Esophagus muscularis mucosa (tissue), 4 donors: ENCODE measurements at regions not wholly inside any gene's neighbourhood (a gene's known extent, or its start where the extent isn't known, plus 50 kb on each side); places are given as distances from the start of the nearest gene placed in this dataset.

Experiments used
- CTCF ChIP-seq, 3 experiments: fragments of 200-600 bp in 2 of 3; fragments of 450-650 bp in 1 of 3; sonication (generic) in 2 of 3; IDR thresholded peaks; one replicate each; pipeline ENCODE4 v1.5.1; 2017 to 2019; ENCODE audit warnings: antibody characterized with exemption in 3 of 3, mild to moderate bottlenecking in 2 of 3, moderate library complexity in 1 of 3
- EP300 ChIP-seq: sonication (generic); formaldehyde crosslinking; IDR thresholded peaks from one replicate; pipeline ENCODE4 v1.6.1; 2017; ENCODE audit warnings: antibody characterized with exemption
- POLR2A ChIP-seq: fragments of 450-650 bp; IDR thresholded peaks from one replicate; pipeline ENCODE4 v1.6.1; 2017; ENCODE audit warnings: antibody characterized with exemption, moderate library complexity, mild to moderate bottlenecking, low read depth

GRCh38 chr15:95972041-95972553, 358.4 kb upstream of the NR2F2 start:
- TF ChIP-seq CTCF (IDR thresholded peaks at IDR 0.05): no peak
- TF ChIP-seq POLR2A: no peak
- no peak for TF ChIP-seq EP300
